Ramos (cell line): ENCODE measurements at regions not wholly inside any gene's neighbourhood (a gene's known extent, or its start where the extent isn't known, plus 50 kb on each side); places are given as distances from the start of the nearest gene placed in this dataset.

Experiments used
- in situ Hi-C: fragments of 300-500 bp; cut with MboI; formaldehyde crosslinking; loops from one replicate; pipeline ENCODE4 v1.14.3; 2022; ENCODE audit warnings: low sequenced_read_pairs; ENCODE audit not compliant: unreplicated experiment

GRCh38 chr7:63008366-63008765 is 990.3 kb upstream of the ZNF722 start:
- in situ Hi-C loops = loop anchor here (25.0 kb wide), 1 partner anchor 1604 kb away; no protein-coding TSS in a partner anchor

GRCh38 chr7:63009771-63010170 is 988.9 kb upstream of the ZNF722 start:
- in situ Hi-C loops = loop anchor here (25.0 kb wide), 1 partner anchor 1603 kb away; no protein-coding TSS in a partner anchor

GRCh38 chr7:63012633-63013183 is 985.9 kb upstream of the ZNF722 start:
- in situ Hi-C loops = loop anchor here (25.0 kb wide), 1 partner anchor 1600 kb away; no protein-coding TSS in a partner anchor

- in situ Hi-C loops = loop anchor here (25.0 kb wide), 1 partner anchor 1598 kb away; no protein-coding TSS in a partner anchor
These were observed 983.9 kb upstream of the ZNF722 start for GRCh38 chr7:63014792-63015191.

GRCh38 chr7:63023182-63023787 is 975.4 kb upstream of the ZNF722 start:
- in situ Hi-C loops = loop anchor here (25.0 kb wide), 1 partner anchor 1589 kb away; no protein-coding TSS in a partner anchor

- in situ Hi-C loops = loop anchor here (25.0 kb wide), 1 partner anchor 1588 kb away; no protein-coding TSS in a partner anchor
These were observed 974.2 kb upstream of the ZNF722 start for GRCh38 chr7:63024446-63024845.

GRCh38 chr7:63025815-63026214 is 972.8 kb upstream of the ZNF722 start:
- in situ Hi-C loops = no loop called here

GRCh38 chr7:63027075-63027474 is 971.6 kb upstream of the ZNF722 start:
- in situ Hi-C loops = no loop called here

GRCh38 chr7:63028376-63029206 is 970.1 kb upstream of the ZNF722 start:
- in situ Hi-C loops = no loop called here

GRCh38 chr7:63029207-63029522 is 969.5 kb upstream of the ZNF722 start:
- in situ Hi-C loops = no loop called here

- in situ Hi-C loops = no loop called here
These were observed 968.6 kb upstream of the ZNF722 start for GRCh38 chr7:63030061-63030460.

- in situ Hi-C loops = no loop called here
These were observed 966.7 kb upstream of the ZNF722 start for GRCh38 chr7:63031838-63032436.

- in situ Hi-C loops = no loop called here
These were observed 961.4 kb upstream of the ZNF722 start for GRCh38 chr7:63037242-63037641.

GRCh38 chr7:63038987-63039386 is 959.7 kb upstream of the ZNF722 start:
- in situ Hi-C loops = no loop called here

GRCh38 chr7:63039882-63040281 is 958.8 kb upstream of the ZNF722 start:
- in situ Hi-C loops = no loop called here

GRCh38 chr7:63040336-63040735 is 958.3 kb upstream of the ZNF722 start:
- in situ Hi-C loops = no loop called here

- in situ Hi-C loops = no loop called here
These were observed 957.6 kb upstream of the ZNF722 start for GRCh38 chr7:63040966-63041610.

GRCh38 chr7:63041786-63042185 is 956.9 kb upstream of the ZNF722 start:
- in situ Hi-C loops = no loop called here

- in situ Hi-C loops = no loop called here
These were observed 955.7 kb upstream of the ZNF722 start for GRCh38 chr7:63042730-63043511.
